HFFc6 (cell line): ENCODE measurements at regions not wholly inside any gene's neighbourhood (a gene's known extent, or its start where the extent isn't known, plus 50 kb on each side); places are given as distances from the start of the nearest gene placed in this dataset.

ENCODE experiments used
- DNase-seq: peaks from one replicate; pipeline ENCODE4 v3.0.0-alpha.2; 2018
- H3K27ac Mint-ChIP-seq: 2 replicates; pipeline ENCODE4 v1.8.0; 2020; ENCODE audit warnings: mild to moderate bottlenecking, mixed read lengths
- H3K27me3 Mint-ChIP-seq: 2 replicates; pipeline ENCODE4 v1.8.0; 2021; ENCODE audit warnings: mild to moderate bottlenecking, moderate library complexity, mixed read lengths; ENCODE audit not compliant: insufficient read depth
- H3K36me3 Mint-ChIP-seq: 2 replicates; pipeline ENCODE4 v1.8.0; 2021; ENCODE audit warnings: low read depth, mixed read lengths
- H3K4me1 Mint-ChIP-seq: 2 replicates; pipeline ENCODE4 v1.8.0; 2020; ENCODE audit warnings: low read depth, mixed read lengths
- H3K4me3 Mint-ChIP-seq: 2 replicates; pipeline ENCODE4 v1.8.0; 2020; ENCODE audit warnings: mild to moderate bottlenecking, moderate library complexity, mixed read lengths
- H3K9me3 Mint-ChIP-seq: 2 replicates; pipeline ENCODE4 v1.8.0; 2020; ENCODE audit warnings: mild to moderate bottlenecking, mixed read lengths
- CTCF ChIP-seq: fragments of 200-600 bp; sonication (generic); IDR thresholded peaks from 2 replicates; pipeline ENCODE4 v1.5.0; 2021; ENCODE audit warnings: antibody characterized with exemption, mild to moderate bottlenecking

GRCh38 chr6:78513856-78514255 lies 353.5 kb upstream of the IRAK1BP1 start:
- no peaks in the 10 kb centered on the region for H3K4me1 Mint-ChIP-seq
- no peak for DNase-seq
- H3K27me3 Mint-ChIP-seq = no peaks in the 10 kb centered on the region
- H3K27ac Mint-ChIP-seq = no peak overlapping the region
- no peak for TF ChIP-seq CTCF
- H3K4me3 Mint-ChIP-seq = no peak overlapping the region
- H3K36me3 Mint-ChIP-seq = no peaks in the 10 kb centered on the region
- H3K9me3 Mint-ChIP-seq = no peaks in the 10 kb centered on the region

GRCh38 chr6:78515271-78515670 lies 352.1 kb upstream of the IRAK1BP1 start:
- H3K36me3 Mint-ChIP-seq = no peaks in the 10 kb centered on the region
- H3K27ac Mint-ChIP-seq = no peak overlapping the region
- no peak for DNase-seq
- no peak overlapping the region for H3K4me3 Mint-ChIP-seq
- H3K9me3 Mint-ChIP-seq = no peaks in the 10 kb centered on the region
- no peaks in the 10 kb centered on the region for H3K4me1 Mint-ChIP-seq
- no peak for TF ChIP-seq CTCF
- no peaks in the 10 kb centered on the region for H3K27me3 Mint-ChIP-seq

GRCh38 chr6:78517399-78517798 lies 350.0 kb upstream of the IRAK1BP1 start:
- H3K4me3 Mint-ChIP-seq = no peak overlapping the region
- no peak for DNase-seq
- no peaks in the 10 kb centered on the region for H3K9me3 Mint-ChIP-seq
- no peak for TF ChIP-seq CTCF
- H3K36me3 Mint-ChIP-seq = no peaks in the 10 kb centered on the region
- no peaks in the 10 kb centered on the region for H3K4me1 Mint-ChIP-seq
- H3K27ac Mint-ChIP-seq = no peak overlapping the region
- H3K27me3 Mint-ChIP-seq = no peaks in the 10 kb centered on the region

- peaks cover 6% of the 10 kb centered on the region; the same call in 1 of the 2 replicates for H3K4me1 Mint-ChIP-seq
- no peak overlapping the region for H3K4me3 Mint-ChIP-seq
- H3K9me3 Mint-ChIP-seq = no peaks in the 10 kb centered on the region
- no peaks in the 10 kb centered on the region for H3K27me3 Mint-ChIP-seq
- no peaks in the 10 kb centered on the region for H3K36me3 Mint-ChIP-seq
- H3K27ac Mint-ChIP-seq = no peak overlapping the region
- no peak for DNase-seq
- no peak for TF ChIP-seq CTCF
These were observed 343.7 kb upstream of the IRAK1BP1 start for GRCh38 chr6:78523622-78524021.

- H3K4me3 Mint-ChIP-seq = no peak overlapping the region
- no peaks in the 10 kb centered on the region for H3K9me3 Mint-ChIP-seq
- TF ChIP-seq CTCF = no peak
- no peaks in the 10 kb centered on the region for H3K36me3 Mint-ChIP-seq
- peaks cover 6% of the 10 kb centered on the region; the same call in 1 of the 2 replicates for H3K4me1 Mint-ChIP-seq
- no peak overlapping the region for H3K27ac Mint-ChIP-seq
- no peak for DNase-seq
- H3K27me3 Mint-ChIP-seq = no peaks in the 10 kb centered on the region
These were observed 341.4 kb upstream of the IRAK1BP1 start for GRCh38 chr6:78525976-78526375.

- H3K4me3 Mint-ChIP-seq = no peak overlapping the region
- H3K9me3 Mint-ChIP-seq = no peaks in the 10 kb centered on the region
- no peak for TF ChIP-seq CTCF
These were observed 340.9 kb upstream of the IRAK1BP1 start for GRCh38 chr6:78526432-78526831.

More at GRCh38 chr6:78526432-78526831, 340.9 kb upstream of the IRAK1BP1 start:
- Mint-ChIP-seq H3K4me1 (peaks cover 6% of the 10 kb centered on the region; the same call in 1 of the 2 replicates), H3K27ac (no peak overlapping the region), H3K27me3 (no peaks in the 10 kb centered on the region), H3K36me3 (no peaks in the 10 kb centered on the region)
- no peak for DNase-seq
